OCI-LY7 (cell line): ENCODE measurements at regions not wholly inside any gene's neighbourhood (a gene's known extent, or its start where the extent isn't known, plus 50 kb on each side); places are given as distances from the start of the nearest gene placed in this dataset.

Experiments used
- EZH2phosphoT487 ChIP-seq: fragments of 200-600 bp; sonication (generic); IDR thresholded peaks from 2 replicates; pipeline ENCODE4 v1.6.1; 2018; ENCODE audit warnings: low read depth, borderline replicate concordance, mild to moderate bottlenecking, mixed run types, antibody characterized with exemption, low read length, moderate library complexity, mixed read lengths
- TF ChIP-seq, protein P1 (sequence below): fragments of 200-600 bp; sonication (generic); conservative IDR thresholded peaks from 2 replicates; pipeline ENCODE4 v1.5.1; 2014; ENCODE audit warnings: mild to moderate bottlenecking, antibody characterized with exemption, low read length, moderate library complexity, mixed read lengths

DNA sequence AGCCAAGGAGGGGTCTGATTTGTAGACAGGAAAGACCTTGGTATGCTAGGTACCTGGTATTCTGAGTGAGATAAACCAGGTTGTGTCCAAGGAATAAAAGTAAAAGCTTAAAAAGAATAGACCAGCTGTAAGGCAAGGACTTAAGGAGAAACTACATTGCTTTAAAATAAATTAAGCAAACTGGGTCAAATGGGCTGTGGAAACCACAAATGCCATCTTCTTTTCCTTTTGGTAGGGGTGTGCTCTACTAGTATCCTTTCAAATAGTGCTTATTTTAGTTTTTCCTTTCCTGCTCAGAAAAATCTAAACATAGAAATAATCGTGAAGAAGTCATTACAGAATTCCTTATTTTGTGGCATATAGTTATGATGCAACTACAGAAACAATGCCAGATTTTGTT lies 138.6 kb upstream of the KLF12 start:
- no peak for TF ChIP-seq EZH2phosphoT487
- TF ChIP-seq, protein P1, sequence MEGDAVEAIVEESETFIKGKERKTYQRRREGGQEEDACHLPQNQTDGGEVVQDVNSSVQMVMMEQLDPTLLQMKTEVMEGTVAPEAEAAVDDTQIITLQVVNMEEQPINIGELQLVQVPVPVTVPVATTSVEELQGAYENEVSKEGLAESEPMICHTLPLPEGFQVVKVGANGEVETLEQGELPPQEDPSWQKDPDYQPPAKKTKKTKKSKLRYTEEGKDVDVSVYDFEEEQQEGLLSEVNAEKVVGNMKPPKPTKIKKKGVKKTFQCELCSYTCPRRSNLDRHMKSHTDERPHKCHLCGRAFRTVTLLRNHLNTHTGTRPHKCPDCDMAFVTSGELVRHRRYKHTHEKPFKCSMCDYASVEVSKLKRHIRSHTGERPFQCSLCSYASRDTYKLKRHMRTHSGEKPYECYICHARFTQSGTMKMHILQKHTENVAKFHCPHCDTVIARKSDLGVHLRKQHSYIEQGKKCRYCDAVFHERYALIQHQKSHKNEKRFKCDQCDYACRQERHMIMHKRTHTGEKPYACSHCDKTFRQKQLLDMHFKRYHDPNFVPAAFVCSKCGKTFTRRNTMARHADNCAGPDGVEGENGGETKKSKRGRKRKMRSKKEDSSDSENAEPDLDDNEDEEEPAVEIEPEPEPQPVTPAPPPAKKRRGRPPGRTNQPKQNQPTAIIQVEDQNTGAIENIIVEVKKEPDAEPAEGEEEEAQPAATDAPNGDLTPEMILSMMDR, result no peak
